ENCODE measurements at regions not wholly inside any gene's neighbourhood (a gene's known extent, or its start where the extent isn't known, plus 50 kb on each side); places are given as distances from the start of the nearest gene placed in this dataset.
A peak's percentile ranks its signal among the peaks of the same experiment; 100 is the strongest.
"Not testable (repeated sequence)": the region's sequence is repeated elsewhere in the genome, so short reads cannot be mapped to it uniquely, and the experiment has no call there.

GRCh38 chr12:116327992-116328391 is 50.5 kb upstream of the MED13L start:
- not testable (repeated sequence) for DNase-seq (ENCODE audit: low read depth)

DNA sequence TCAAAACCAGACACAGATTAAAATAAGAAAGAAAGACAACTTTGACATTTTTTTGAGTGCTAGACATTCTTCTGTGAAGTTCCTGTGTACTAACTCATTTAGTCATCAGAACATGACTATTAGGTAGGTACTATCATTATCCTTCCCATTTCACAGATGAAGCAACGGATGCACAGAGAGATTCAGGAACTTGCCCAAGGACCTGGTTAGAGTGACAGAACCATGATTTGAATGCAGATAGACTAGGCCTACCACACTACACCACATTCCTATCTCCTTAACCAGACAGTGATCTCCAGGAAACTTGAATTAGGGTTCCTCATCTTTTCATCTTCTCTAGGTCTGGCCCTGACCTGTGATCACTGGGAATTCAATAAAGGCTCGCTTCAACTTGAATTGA is 54.4 kb upstream of the MED13L start:
- DNase-seq (ENCODE audit: low read depth): no peak

DNA sequence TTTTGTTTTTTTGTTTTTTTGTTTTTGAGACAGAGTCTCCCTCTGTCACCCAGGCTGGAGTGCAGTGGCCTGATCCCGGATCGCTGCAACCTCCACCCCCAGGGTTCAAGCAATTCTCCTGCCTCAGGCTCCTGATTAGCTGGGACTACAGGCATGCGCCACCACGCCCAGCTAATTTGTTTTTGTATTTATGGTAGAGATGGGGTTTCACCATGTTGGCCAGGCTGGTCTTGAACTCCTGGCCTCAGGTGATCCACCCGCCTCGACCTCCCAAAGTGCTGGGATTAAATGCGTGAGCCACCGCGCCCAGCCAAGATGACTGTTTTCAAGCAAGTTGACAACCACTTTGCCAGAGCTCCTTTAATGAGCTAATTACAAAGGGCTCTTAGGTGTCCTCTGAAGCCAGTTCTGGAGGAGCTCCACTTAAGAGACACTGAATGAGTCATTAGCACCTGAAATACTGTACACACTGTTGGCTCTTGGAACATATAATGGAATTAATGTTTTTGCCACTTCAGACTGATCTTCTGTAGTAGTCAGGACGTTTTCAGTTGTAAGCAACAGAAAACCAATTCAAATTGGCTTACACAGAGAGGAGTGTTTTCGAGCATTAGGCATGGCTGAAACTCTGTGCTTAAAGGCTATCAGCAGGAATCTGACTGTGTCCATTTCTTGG is 55.4 kb upstream of the MED13L start:
- DNase-seq (ENCODE audit: low read depth): no peak

DNA sequence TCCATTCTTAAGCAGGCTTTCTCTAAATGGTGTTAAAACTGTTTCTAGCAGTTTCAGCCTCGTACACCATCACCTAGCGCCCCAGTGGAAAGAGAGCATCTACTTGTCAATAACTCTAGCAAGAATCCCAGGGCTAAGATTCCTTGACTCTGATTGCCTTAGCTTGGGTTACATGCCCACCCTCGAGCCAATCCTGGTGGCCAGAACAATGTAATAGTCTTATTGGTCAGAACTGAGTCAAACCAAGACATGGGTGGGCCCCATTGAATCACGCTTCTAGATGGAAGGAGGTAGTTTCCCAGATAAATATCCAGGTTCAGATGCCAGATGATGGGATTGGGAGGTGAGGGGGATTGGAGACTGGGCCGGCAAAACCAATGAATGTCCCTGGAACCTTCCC is 55.9 kb upstream of the MED13L start:
- DNase-seq (ENCODE audit: low read depth): no peak

DNA sequence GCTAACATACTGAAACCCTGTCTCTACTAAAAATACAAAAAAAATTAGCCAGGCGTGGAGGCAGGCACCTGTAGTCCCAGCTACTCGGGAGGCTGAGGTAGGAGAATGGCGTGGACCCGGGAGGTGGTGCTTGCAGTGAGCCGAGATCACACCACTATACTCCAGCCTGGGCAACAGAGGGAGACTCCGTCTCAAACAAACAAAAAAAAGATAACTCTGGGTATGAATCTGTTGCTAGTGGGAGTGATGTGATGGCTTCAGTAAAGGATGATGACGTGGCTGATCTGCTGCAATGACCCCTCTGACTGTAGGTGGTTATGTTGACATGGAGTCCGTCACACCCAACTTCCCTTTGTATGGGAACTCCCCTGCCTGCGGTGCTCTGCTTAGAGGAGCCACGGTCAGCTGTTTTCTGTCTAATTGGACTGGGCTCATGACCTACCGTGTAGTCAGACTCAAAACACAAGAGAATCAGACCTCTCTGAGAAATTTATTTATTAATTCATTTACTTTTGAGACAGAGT is 59.1 kb upstream of the MED13L start:
- DNase-seq (ENCODE audit: low read depth): no peak

GRCh38 chr12:116337312-116337711 is 59.8 kb upstream of the MED13L start:
- DNase-seq (ENCODE audit: low read depth): no peak

GRCh38 chr12:116338064-116338846 is 60.8 kb upstream of the MED13L start:
- no peak for DNase-seq (ENCODE audit: low read depth)

DNA sequence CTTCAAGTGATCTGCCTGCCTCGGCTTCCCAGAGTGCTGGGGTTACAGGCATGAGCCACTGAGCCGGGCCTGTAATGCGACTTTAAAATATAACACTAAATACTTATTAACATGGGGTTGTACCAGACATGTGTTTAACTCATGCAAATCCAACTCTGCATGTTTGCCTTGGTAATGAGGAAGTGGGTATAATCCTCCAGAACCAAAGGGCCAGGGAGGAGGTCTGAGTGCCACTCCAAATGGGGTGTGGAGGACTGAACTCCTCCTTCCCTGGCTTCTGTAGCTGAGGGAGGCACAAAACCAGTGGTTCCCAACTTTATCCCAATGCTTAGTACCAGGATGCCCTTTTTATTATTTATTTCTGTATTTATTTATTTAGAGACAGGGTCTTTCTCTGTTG is 61.6 kb upstream of the MED13L start:
- DNase-seq (ENCODE audit: low read depth): no peak

DNA sequence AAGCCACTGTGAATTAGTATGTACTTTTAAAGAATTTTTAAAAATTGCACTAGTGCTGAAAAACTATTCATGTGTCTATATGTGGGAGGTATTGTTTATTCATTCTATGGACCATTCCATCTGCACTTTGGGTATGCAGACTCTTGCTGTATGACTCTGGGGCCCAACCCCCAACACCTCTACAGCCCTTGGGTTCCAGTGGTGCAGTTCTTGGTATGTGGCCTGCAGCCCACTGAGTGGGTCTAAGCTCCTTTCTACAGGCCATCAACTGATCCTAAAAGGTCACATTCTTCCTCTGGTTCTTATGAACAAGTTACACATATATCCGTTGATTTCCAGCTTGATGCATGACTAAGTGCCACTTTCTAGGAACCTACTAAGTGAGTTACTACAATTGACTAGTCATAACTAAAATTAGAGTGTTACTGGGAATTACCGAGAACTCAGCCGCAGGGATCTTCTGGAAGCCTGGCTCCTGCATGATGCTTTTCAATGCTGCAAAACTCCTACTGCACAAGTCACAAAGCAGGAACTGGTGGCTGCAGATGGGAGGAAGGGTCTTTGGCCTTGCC is 62.4 kb upstream of the MED13L start:
- DNase-seq (ENCODE audit: low read depth): no peak

GRCh38 chr12:116343331-116343884 is 65.9 kb upstream of the MED13L start:
- no peak for DNase-seq (ENCODE audit: low read depth)

DNA sequence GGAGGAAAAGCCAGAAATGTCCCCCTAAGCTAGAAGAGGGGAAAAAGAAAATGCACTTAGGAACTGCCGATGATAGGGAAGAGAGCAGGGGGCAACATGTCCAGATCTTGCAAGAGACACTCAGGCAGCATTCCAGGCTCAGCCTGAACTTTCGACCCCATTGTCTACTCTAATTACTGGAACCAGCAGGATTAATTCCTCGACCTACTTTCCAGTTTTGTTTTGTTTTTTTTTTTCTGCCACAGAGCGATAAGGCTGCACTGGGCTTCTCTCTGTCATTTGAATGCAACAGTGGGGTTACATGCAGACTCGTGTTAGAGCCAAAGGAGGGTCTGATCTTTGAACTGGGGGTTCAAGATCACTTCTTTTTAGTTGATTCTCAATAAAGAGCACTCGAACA is 68.7 kb upstream of the MED13L start:
- no peak for DNase-seq (ENCODE audit: low read depth)

DNA sequence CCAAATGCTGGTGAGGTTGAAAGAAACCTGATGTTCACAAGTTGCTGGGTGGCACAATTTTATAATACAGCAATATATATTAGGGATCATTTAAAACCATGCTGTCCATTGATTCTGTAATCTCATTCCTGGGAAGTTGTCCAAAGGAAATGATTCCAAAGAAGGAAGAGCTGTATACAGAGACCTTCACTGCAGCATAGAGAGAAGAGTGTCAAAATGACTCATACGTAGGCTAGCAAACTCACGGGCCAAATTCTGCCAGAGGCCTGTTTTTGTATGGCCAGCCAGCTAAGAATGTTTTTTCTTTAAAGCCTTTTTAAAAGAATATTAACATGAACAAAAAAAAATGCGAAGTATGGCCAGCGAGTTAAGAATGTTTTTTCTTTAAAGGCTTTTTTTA is 69.2 kb upstream of the MED13L start:
- DNase-seq (ENCODE audit: low read depth): no peak

DNA sequence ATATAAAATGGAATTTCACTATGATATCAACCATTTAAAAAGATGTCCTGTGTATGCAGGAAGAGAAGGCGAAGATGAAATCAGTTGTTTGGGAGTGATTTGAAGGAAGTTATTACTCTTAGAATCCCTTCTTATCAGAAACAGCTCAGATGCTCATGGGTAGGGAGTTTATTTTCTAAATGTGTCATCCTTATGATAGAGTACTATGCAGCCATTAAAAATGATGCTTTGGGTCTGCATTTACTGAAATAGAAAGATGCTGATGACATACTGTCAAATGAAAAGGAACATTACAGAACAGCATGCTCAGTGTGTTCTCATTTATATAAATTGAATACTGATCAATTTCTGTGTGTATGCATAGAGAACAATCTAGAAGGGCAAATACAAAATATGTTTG is 69.8 kb upstream of the MED13L start:
- no peak for DNase-seq (ENCODE audit: low read depth)

DNA sequence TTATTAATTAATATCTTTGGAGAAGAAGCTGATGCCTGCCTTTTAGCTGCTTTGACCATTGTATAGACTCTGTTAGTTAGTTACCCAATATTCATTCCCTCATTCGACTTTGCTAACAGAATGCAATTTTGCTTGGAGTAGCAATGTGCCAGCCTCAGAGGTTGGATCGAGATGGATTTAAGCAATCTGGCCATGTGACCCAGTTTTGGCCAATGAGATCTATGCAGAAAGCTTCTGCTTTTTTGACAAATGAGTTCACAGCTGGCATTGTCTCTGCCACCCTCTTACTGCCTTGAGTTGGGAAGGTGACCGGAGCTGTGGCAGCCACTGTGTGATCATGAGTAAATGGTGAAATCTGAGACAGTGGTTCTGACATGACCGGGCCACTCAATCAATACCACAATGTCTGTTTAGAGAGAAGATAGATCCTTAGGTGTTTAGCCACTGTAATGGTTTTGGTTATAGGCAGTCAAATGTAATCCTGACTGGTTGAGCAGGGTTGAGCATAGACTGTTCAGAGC is 74.9 kb upstream of the MED13L start:
- DNase-seq (ENCODE audit: low read depth): no peak

GRCh38 chr12:116353958-116354357 is 76.5 kb upstream of the MED13L start:
- DNase-seq (ENCODE audit: low read depth): no peak

- DNase-seq (ENCODE audit: low read depth): no peak
Measured at GRCh38 chr12:116354534-116354933, 77.0 kb upstream of the MED13L start.

- DNase-seq (ENCODE audit: low read depth): no peak
Measured at GRCh38 chr12:116354950-116355783, 77.7 kb upstream of the MED13L start.

GRCh38 chr12:116358536-116358892 is 81.0 kb upstream of the MED13L start:
- no peak for DNase-seq (ENCODE audit: low read depth)

DNA sequence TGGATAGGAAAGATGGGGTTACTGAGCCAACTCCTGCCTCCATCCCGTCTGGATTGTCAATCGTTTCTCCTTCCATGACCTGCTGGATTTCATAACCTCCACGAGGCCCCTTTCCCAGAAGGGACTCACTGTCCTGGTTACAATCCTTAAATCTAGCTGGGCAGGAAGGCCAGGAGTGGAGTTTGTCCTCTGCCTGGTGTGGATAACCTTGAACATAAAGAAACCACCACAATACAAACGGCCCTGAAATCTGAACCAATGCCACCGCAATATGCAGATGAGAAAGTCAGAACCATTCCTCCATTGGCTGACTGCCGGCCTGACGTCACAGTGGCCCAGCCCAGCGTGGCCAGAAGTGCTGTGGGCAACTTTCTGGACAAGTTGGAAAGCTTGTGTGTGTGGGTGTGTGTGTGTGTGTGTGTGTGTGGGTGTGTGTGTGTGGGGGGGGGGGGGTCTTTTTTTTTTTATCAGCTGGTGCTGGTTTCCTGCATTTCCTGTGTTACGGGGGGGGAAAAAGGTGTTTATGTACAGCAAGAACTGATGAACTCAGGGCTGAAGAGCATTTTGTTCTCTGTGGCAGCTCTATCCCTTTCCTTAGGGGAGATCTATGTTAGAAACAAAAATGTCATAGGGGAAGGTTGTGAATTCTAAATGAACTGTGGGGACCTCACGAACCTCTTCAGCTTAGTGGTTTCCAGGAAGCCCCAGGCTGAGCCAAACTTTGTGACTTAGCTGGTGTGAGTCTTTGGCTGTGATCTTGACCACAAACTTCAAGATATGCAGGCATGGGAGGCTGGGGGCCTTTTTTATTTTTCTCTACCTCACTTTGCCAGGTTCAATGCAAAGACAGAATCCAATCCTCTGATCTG is 81.6 kb upstream of the MED13L start:
- DNase-seq (ENCODE audit: low read depth): peak; percentile 47

- no peak for DNase-seq (ENCODE audit: low read depth)
Measured at GRCh38 chr12:116360579-116361413, 83.3 kb upstream of the MED13L start.
